GM18519 (cell line): ENCODE measurements at regions not wholly inside any gene's neighbourhood (a gene's known extent, or its start where the extent isn't known, plus 50 kb on each side); places are given as distances from the start of the nearest gene placed in this dataset.
A peak's percentile ranks its signal among the peaks of the same experiment; 100 is the strongest.

Experiments used
- ATAC-seq: cut with Tn5 transposase; IDR thresholded peaks from one replicate; pipeline ENCODE4 v1.9.1; 2021; ENCODE audit warnings: mild to moderate bottlenecking, moderate library complexity; ENCODE audit not compliant: unreplicated experiment, low FRiP score

DNA sequence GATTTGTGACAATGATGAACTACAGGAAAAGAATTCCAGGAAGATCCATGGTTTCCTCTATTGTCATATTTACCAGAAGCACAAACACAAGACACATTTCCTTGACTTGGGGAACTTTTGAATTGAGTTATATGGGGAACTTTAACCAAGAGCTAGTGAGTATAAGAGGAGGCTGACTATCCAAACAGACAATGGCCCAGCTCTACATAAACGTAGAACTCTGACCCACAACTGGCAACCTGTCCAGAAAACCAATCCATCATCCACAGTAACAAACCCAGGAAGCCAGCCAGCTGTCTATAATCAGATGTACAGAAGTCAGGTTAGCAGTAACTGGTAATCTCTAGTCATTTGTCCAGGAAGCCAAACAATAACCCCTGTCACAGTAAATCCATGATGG, 167.0 kb upstream of the CPEB2 start:
- no peak for ATAC-seq

DNA sequence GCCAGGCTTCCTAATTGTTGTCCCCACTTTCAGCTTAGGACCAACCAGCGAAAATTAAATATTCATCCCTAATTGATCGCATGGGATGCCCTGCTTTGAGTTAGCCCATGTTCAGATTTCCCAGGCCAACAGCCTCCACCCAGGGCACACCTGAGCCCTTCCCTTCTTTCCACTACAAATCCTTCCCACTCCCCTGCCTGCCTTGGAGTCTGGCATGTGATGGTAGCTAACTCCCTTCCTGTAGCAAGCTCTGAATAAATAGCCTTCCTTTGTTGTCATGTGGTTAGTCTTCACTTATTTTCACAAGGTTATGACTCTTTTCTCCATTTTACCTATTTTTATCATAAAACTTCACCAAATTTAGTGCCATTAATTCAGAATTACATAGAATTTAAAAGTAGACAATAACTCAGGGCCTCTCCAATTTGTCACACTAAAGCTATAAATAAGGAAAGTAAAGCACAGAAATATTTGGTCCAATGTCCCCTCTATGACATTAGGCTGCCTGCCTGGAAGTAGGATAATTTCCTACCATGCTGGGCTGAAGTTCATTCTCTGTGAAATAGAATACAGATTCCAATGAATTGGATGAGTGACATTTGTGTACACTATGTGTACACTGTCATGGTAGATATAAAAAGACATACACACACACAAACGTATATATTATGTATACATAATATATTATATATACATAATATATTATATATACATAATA, 166.4 kb upstream of the CPEB2 start:
- no peak for ATAC-seq

DNA sequence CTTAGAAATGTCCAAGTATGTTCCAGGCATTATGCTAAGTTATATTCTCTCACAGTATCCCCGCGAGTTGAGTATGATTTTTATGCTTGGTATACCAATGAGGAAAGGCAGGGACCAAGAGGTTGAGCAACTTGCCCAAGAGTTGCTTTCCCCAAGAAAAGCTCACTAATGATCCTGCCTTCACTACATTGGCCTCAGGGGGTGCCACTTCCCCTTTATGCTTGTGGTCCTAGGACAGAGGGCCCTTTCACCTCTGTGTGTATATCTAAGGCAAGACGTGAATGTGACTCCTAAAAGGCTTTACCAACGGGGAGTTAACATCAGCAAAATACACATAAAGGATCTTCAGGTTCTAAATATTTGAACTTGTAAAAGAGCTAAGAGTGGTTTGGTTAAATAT, 164.4 kb upstream of the CPEB2 start:
- ATAC-seq: no peak

DNA sequence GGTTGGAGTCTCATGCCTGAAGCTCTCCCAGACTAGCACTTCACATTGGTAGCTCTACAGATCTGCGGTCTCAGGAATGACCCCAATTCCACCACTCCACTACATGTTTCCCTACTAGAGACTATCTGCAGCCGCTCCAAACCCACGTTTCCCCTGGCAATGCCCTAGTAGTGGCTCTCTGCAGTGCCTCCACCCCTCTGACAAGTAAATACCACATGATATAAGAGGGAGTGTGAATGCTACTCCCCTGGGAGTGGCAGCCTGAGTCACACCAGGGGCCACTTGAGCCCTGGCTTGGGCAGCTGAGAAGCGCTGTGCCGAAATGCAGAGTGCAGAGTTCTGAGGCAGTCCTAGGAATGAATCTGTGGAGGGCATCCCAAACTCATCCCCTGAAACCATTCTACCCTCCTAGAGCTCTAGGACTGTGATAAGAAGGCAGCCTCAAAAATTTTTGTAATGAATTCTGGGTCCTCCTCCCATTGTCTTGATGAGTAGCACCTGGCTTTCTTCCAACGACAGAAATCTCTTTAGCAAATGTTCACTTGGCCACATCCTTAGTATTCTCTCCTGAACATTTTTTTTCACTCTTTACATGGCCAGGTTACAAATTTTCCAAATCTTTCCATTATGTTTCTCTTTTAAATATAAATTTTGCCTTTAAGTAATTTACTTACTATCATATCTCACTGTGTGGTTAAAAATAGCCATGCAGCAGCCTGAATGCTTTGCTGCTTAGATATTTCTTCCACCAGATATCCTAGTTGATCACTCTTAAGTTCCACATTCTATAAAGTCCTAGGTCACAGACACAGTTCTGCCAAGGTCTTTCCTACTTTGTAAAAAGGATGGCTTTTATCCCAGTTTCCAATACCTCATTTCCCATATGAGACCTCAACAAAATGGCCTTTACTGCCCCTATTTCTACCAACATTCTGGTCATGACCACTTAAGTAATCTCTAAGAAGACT, 160.2 kb upstream of the CPEB2 start:
- no peak for ATAC-seq

DNA sequence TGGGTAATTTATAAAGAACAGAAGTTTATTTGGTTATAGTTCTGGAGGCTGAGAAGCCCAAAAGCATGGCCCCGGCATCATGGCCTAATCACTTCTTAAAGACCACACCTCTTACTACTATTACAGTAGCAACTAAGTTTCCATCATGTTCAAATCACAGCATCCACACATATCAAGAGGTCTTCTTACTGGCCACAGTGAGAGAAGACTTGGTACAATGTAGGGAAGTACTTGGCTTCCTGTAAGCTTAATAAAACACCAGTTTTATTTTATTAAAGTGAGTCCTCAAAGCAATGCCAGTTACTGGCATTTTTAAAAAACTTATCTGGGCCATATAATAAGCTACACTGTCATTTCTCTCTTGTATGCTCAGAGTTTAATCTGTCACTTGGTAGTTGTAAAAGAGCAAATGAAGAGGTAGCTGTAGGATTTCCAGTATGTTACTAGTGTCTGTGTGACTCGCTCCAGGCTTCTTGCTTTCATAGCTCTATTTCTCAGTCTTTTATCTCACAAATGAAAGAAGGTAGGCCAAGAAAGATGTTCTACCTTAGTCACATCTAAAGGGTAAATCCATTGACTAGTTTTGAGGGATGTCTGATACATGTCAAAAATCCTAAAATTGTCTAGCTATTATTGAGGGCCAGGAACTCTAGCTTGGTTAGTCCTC, 159.2 kb upstream of the CPEB2 start:
- ATAC-seq: no peak

DNA sequence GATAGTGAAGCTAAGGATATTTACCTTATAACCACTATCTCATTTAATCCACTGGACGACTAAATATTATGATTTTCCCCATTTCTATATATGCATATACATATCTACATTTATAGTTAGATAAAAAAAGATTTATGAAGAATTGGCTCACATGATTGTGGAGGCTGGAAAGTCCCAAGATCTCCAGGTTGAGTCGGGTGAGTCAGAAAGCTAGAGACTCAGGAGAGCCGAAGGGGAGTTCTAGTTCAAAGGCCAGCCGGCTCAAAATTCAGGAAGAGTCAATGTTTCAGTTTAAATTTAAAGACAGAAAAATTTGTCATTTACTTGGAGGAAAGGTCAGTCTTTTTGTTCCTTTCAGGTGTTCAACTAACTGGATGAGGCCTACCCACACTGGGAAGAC, 158.2 kb upstream of the CPEB2 start:
- no peak for ATAC-seq

DNA sequence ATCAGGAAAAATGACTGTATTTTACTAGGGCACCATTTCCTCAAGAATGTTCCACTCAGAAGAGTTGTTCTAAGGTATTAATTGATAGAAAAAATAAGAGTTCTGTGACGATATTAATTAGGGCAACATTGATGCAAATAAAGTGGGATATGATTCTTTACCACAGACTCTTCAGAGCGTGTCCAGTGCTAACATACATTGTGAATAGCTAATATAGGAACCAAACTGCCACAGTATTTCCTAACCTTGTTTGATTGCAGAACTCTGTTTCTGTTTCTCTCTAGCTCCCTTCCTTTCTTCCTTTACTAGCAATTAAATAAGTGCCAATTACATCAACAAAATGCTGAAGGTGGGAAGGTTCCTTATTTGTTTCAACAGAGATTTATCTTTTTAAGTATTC, 154.1 kb upstream of the CPEB2 start:
- no peak for ATAC-seq

DNA sequence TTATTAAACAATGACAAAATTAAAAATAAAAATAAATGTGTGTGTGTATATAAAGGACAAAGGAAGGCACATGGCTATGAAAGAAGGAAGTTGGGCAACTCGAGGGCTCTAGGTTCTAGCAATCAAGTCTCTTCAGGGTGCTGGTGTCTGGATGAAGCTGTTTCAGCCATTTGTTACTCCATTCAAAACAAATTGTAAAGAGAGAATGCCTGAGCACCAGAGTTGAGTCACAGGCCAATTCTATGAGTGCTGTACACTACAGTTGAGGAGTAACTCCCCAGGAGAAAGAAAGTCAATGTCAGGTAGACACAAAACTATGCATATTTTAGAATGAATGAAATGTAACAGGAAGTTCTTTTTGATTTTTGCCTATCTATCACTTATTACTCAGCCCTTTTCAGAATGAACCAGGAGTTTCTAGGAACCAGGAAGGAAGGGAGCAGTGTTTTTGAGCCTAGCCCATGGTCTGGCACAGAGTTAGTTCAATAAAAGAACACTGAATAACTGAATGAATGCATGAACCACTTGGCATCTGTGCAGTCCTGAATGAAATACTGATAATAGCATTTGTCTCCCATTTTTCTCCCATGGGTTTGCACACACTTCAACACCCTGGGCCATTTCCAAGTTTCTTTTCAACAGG, 151.7 kb upstream of the CPEB2 start:
- ATAC-seq: no peak

DNA sequence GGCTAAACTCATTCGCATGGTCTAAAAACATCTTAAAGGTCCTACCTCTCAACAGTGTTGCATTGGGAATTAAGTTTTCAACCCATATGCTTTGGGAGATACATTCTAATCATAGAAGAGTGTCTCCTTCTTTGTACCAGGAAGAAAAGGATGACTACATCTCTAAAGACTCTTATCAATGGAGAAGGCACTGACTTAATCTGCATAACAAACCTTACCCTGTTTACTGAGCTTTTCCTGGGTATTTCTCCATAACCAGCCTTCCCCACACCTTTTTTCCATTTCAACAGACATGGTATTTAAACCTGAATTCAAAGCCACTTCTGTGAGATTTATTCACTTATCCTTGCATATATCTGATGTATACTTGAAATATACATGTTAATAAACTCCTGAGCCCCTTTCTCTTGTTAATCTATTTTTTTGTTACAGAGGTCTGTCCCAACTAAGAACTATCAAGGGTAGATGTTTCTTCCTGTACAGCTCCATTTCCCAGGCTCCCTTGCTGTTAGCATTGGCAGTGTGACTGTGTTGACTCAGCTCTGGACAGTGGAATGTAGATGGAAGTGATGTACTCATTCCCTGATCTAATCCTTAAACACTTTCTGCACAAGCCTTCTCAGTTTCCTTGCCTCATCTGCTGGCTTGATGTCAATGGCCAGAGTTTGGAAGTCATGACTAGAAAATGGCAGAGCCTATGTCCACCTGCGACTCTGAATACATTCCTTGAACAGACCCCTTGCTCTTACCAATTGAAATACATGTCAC, 148.9 kb upstream of the CPEB2 start:
- ATAC-seq: no peak

DNA sequence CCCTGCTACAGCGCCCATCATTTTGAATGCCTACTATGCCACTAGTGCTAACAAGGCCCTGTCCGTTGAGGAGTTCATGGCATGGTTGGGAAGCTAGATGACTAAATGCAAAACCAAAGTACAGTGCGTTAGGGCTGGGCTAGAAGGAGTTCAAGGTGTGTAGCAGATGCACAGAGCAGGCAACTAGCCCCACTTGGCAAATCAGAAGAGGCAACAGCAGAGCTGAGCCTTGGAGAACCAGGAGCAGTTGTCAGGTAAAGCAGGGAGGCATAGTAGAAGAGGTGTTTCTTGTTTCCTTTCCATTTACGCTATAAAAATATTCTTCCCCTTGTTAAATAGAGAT, 146.6 kb upstream of the CPEB2 start:
- no peak for ATAC-seq

DNA sequence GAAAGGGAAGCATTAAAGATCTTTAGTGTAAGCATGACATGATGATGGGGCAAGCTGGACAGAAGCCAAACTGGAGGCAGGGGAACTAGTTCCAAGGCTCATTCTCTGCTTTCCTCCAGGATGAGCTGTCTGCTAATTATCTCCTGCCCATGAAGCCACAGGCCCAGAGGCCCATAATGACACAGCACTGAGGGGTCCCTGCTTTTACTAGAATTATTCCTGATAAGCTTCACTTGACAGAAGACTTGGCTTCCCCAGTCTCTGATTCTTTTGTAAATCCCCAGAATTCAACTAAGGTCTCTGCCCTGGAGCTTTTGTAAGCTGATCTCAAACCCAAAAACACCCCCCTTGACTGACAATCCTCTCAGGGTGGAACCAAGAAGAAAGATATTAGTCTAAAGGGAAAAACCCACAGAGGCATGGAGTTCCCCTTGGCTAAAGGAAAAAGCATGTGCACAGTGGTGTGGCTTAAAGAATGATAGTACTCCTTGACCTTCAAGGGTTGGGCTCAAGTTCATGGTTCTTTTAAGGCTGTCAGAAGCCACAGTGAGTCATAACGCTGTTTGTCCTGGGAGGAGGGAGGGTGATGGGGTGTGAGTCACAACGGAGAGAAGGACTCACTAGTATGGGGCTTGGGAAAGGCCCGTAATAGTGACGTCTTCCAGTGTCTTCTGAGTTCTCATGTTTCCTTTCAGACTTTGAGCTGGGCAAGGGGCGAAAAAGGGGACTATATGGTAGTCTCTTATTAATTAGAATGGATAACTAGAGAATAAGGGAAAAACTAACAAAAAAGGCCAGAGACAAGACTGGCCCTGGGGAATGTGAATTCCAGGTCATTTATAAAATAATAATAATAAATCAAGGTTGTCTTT, 146.0 kb upstream of the CPEB2 start:
- peak; percentile 94 for ATAC-seq

DNA sequence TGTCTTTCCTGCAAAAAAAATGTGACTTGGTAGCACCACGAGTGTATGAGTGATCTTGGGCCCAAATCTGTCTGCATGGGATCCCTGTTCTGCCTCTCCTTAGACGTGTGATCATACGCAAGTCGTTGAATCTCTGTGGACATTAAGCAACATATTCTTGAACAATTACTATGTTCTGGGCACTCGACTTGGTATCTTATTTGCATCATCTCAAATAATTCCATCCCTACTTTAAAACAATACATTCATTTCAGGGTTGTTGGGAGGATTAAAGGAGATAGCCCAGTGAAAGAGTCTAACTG, 145.4 kb upstream of the CPEB2 start:
- no peak for ATAC-seq

DNA sequence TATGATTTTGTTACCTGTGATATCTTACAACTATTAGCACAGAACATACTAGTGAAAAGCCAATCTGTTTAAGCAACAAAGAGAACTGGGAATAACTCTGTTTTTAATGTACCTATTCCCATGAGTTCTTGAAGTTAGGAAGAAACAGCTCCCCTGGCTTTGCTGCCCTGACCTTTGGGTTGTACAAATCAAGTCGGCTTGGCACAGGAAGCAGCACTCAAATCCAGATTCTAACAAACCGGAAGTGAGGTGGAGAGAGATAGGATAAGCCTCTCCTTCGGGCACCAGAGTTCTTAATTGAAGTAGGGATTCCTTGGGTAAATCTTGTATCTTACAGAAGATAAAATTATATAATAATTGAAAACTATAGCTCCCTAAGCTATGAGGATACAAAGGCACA, 144.8 kb upstream of the CPEB2 start:
- ATAC-seq: no peak

DNA sequence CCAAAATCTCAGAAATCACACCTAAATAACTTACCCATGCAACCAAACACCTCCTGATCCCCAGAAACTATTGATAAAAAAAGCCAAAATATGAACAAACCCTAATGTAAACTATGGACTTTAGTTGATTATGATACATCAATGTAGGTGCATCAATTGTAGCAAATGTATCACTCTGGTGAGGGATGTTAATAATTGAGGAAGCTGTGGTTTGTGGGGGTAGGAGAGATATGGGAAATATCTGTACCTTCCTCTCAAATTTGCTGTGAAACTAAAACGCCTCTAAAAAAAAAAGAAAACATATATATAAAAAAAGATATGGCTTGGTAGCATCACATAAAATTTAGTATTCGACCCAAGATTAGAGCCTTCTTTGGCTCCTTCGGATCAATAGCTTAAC, 144.3 kb upstream of the CPEB2 start:
- ATAC-seq: no peak

DNA sequence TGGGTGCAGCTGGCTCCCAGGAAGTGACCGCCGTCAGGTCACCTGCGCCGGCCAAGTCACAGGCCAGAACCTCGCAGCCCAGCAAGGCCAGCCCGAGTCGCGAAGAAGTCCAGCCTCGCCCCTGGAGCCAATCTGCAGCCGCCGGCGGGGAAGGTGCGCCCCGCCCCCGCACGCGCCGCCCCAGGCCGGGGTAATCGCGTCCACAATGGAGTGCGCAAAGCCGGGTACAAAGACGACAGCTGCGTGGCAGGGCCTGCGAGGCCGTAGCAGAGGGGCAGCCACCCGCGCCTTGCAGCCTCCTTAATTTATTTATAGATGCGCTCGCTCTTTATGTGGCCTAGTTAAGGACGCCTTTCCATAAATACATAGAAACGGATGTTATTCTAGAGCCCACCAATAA, 139.4 kb upstream of the CPEB2 start:
- no peak for ATAC-seq

DNA sequence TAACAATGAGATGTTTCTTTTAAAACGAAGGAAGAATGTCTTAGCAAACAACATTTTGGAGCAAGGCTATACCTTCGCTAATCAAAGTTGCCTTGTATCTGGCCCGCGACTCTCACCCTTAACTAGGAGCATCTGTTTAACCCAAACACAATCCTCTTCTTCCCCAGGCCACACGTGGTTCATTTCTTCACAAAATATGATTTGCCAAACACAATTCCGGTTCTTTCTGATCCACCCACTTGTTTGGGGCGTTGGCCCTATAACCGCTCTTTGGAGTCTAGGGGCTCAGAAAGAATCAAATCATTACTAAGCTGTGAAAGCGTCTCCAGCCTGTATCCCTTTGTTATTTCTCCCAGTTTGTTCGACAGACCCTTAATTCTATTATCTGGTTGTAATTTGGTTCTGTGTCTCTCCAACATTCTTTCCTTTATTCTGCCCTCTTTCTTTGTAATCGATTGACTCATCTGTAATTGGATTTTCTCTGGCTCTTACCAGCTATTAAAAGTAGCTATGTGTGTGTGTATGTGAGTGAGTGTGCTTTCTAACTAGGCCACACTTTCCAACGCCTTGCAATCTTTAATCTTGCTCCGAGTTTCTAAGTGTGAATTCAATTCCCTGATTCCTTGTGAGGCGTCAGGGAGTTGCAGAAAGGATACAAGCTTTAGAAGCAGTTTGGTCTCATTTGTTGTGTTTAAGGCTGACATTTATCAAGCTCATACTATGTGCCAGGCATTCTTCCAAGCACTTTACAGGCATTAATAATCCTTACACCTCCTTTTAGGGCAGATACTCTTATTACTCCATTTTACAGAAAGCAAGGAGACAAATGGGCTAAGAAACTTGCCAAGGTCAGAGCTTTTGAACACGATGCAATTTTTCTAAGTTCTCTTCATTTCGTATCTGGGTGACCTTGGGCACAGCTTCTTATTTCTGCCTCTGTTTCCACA, 138.6 kb upstream of the CPEB2 start:
- ATAC-seq: no peak

DNA sequence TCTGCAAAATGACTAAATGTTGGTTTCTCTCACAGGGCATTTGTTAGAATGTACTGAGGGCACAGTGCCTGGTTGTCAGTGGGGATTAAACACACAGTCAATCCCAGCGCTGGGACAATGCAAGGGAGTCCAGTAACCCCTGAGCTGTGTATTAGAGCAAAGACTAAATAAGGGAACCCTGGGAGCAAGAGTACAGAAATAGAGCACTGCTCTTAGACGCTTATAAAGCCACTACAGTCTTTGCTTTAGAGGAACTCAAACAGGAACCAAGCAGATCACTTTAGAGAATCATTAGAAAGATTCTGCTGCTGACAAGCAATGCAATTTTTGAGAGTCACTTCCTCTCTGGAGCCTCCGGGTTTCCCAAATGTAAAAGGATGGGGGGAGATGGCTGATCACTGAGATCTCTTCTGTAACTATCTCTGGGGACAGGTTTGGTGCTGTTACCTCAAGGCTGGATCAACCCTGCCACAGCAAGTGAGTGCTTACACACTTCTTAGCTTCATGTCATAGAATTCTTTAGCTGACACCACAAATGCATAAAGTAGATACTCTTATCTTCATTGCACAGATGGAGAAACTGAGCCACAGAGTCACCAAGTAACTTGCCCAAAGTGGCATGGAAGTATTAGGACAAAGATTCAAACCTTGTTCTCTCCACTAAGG, 137.8 kb upstream of the CPEB2 start:
- ATAC-seq: no peak

DNA sequence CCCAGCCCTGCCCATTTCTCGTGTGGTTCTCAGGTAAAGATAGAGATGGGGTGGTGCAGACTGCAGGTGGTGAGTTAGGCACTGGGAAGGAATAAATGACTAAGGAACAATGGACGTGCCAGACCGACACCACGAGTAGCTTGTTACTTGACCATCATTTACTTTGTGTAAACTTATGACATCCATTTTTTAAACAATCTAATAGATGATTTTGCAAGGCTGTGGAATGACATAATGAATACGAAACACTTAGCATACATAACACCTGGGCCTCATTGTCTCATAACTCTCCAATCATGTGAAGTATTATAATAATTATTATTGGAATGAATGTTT, 137.3 kb upstream of the CPEB2 start:
- ATAC-seq: no peak
